HG03432 (cell line): ENCODE measurements at regions not wholly inside any gene's neighbourhood (a gene's known extent, or its start where the extent isn't known, plus 50 kb on each side); places are given as distances from the start of the nearest gene placed in this dataset.

Source experiments
- ATAC-seq: cut with Tn5 transposase; IDR thresholded peaks from one replicate; pipeline ENCODE4 v1.9.1; 2021; ENCODE audit warnings: mild to moderate bottlenecking, moderate library complexity; ENCODE audit not compliant: unreplicated experiment

GRCh38 chr15:39357480-39358268 lies 223.2 kb upstream of the THBS1 start:
- peak; percentile 48 for ATAC-seq

GRCh38 chr15:39358441-39359041 lies 222.3 kb upstream of the THBS1 start:
- ATAC-seq = no peak

- ATAC-seq = no peak
Measured at GRCh38 chr15:39359771-39360170, 221.1 kb upstream of the THBS1 start.

DNA sequence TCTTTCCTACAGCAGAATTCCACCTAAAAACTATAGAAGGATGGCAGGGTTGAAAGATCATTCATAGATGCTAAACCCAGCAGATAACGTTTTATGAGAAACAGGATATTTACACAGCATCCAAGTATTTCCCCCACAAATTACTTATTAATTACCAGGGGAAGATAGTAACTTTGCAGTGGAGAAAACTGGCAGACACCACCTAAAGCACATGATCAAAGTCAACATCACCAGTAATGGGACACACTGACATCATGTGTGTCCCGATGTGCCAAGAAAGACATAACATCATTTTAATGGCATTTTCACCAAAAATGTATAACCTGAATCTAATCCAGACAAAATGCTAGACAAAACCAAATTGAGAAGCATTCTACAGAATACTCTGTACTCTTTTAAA lies 220.4 kb upstream of the THBS1 start:
- ATAC-seq = no peak

- ATAC-seq = no peak
Measured at GRCh38 chr15:39361497-39361896, 219.4 kb upstream of the THBS1 start.

- ATAC-seq = no peak
Measured at GRCh38 chr15:39362821-39363561, 217.9 kb upstream of the THBS1 start.

DNA sequence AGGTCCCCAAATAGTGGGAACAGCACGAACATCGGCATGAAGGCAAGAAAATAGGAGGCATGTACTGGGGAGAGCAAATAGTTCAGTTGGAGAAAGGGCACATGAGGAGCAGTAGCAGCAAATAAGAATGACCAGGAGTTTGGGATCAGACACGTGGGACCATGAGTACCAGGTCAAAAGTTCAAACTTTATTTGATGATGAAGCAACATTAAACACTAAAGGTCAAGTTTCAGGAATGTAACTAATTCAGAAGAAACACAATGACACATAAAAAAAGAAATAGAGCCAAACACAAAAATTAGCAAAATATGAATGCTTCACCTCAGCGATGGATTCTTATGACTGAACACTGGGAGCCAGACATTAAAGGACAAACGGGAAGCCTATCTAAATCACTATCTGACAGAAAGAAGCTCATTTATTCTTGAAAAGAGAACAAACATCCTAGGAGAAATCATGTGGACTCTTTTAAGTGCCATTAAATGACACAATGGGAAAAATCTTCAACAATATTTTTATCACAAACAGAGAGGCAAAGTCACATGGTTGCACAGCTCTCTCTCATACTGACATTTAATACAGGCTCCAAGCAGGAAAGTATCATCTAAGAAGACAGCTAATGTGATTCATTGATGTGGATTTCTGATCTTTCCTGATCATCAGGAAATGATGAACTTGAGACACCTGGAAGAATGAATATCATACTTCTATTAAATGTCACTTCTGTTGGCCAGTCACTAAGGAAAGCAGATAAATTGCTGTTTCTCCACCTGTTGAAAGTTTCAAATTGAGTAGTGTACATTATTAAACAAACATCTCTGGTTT lies 216.9 kb upstream of the THBS1 start:
- ATAC-seq = no peak

DNA sequence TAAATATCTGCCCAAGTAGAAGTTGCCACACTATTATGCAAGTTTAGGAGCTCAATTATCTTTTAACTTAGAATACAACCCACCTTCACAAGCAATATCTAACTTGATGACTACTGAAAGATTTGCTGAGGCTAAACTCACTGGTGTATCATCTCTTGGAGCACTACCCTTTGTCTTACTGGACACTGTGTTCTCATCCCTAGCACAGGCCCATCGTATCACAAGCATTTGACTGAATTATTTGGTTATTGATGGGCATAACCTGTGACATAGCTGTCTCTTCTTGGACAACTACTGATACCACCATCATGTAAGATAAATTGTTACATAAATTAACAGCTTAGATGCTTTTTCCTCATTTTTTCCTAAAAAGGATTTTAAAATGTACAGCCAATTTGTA lies 216.2 kb upstream of the THBS1 start:
- ATAC-seq = no peak

- ATAC-seq = no peak
Measured at GRCh38 chr15:39365161-39365560, 215.7 kb upstream of the THBS1 start.

- ATAC-seq = peak; percentile 60
Measured at GRCh38 chr15:39365873-39366272, 215.0 kb upstream of the THBS1 start.

DNA sequence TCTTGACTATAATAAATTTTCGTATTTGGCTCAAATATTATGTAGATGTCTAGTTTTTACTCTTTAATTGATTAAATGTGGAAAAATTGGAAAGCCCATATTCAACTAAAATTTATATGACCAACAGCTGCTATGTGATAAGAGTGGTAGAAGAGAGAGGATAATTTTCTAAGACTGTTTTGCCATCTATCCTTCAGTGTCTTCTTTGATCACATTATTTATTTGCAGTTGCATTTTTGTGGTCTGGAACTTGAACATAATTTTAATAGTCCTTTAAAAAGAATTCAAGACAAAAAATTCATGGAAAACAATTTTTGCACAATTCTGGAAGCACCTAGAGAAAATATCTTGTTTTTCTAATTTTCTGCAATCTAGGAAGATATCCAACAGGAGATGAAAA lies 213.3 kb upstream of the THBS1 start:
- no peak for ATAC-seq

GRCh38 chr15:39369768-39370167 lies 211.1 kb upstream of the THBS1 start:
- no peak for ATAC-seq

DNA sequence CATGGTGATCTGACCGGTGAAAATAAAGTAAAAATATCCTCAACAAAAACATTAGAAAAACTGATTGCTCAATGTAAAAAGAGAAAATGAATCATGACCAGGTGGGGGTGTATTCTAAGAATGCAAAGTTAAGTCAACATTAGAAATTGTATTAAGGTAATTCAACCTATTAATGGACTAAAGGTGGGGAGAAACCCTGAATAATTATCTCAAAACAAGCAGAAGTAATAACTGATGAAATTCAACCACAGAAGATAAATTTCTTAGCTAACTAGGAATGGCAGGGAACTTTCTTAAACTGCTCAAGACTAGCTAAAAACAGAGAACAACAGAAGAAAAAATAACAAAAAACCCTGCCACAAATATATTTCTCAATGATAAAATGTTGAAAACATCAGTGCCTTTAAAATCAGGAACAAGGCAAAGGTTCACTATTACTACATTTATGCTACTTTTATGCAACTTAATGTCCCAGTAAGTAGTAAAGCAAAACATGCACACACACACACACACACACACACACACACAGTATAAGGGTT lies 204.4 kb upstream of the THBS1 start:
- no peak for ATAC-seq

DNA sequence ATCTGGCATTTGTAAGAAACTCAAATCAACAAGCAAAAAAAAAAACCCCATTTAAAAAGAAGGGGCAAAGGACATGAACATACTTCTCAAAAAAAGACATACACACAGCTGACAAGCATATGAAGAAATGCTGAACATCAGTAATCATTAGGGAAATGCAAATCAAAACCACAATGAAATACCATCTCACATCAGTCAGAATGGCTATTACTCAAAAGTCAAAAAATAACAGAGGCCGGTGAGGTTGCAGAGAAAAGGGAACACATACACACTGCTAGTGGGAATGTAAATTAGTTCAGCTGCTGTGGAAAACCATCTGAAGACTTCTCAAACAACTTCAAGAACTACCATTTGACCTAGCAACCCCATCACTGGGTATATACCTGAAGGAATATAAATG lies 199.4 kb upstream of the THBS1 start:
- peak; percentile 82 for ATAC-seq

- no peak for ATAC-seq
Measured at GRCh38 chr15:39388118-39388517, 192.8 kb upstream of the THBS1 start.

GRCh38 chr15:39391230-39391629 lies 189.6 kb upstream of the THBS1 start:
- ATAC-seq = no peak

DNA sequence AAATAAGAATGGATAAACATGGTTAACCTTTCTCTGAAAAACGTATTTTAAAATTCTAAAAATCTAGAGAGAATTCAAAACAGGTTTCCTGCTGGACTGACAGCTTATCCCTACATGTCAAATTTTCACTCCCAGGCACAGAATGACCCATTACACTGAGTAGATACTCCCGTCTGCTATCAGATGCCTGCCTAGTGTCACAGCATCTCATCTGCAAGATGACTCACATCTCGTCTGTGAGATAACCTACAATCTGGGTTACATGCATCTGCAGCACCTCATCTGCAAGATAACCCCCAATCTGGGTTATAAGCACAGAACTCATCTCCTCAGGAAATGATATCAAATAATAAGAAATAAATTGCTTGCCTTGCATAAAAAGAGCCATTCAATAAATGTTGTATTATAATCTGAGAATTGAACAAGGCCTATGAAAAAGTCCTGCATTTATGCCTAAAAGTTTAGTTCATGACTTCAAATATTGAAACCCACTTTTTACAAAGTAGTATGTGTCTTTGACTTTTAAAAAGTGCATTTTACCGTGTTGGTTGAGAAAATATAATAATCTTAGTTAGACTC lies 188.3 kb upstream of the THBS1 start:
- no peak for ATAC-seq

GRCh38 chr15:39393575-39394335 lies 187.1 kb upstream of the THBS1 start:
- ATAC-seq = no peak

GRCh38 chr15:39394496-39394895 lies 186.4 kb upstream of the THBS1 start:
- ATAC-seq = no peak
